Breast epithelium (tissue), 3 donors: ENCODE measurements at regions not wholly inside any gene's neighbourhood (a gene's known extent, or its start where the extent isn't known, plus 50 kb on each side); places are given as distances from the start of the nearest gene placed in this dataset.

Experiments
- POLR2A ChIP-seq: fragments of 450-650 bp; IDR thresholded peaks from one replicate; pipeline ENCODE4 v1.6.1; 2016; ENCODE audit warnings: antibody characterized with exemption, mild to moderate bottlenecking, moderate library complexity
- TF ChIP-seq, protein P1 (sequence below), 3 donors: fragments of 450-650 bp; IDR thresholded peaks; one replicate each; pipeline ENCODE4 v1.5.1; 2016 to 2017; ENCODE audit warnings: antibody characterized with exemption in 3 of 3, mild to moderate bottlenecking in 3 of 3, moderate library complexity in 3 of 3

DNA sequence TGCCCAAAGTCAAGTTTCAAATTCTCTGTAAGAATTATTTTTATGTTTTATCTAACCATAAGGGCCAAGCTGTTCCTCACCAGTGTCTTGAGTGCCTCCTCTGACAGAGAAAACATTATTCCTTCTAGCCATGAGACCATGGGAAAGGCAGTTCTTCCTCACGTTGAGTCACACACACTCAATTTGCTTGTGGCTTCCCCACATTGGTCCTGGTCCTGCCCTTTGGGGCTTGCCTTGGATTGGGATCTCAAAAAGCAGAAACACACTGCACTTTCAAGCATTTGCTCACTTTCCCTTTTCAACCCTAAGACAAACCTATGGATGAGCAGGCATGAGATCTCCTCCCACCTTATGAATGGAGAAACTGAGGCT is 248.3 kb upstream of the IGFBP3 start:
- TF ChIP-seq, protein P1, sequence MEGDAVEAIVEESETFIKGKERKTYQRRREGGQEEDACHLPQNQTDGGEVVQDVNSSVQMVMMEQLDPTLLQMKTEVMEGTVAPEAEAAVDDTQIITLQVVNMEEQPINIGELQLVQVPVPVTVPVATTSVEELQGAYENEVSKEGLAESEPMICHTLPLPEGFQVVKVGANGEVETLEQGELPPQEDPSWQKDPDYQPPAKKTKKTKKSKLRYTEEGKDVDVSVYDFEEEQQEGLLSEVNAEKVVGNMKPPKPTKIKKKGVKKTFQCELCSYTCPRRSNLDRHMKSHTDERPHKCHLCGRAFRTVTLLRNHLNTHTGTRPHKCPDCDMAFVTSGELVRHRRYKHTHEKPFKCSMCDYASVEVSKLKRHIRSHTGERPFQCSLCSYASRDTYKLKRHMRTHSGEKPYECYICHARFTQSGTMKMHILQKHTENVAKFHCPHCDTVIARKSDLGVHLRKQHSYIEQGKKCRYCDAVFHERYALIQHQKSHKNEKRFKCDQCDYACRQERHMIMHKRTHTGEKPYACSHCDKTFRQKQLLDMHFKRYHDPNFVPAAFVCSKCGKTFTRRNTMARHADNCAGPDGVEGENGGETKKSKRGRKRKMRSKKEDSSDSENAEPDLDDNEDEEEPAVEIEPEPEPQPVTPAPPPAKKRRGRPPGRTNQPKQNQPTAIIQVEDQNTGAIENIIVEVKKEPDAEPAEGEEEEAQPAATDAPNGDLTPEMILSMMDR (IDR thresholded peaks at IDR 0.05): no peak
- TF ChIP-seq POLR2A: no peak
